OCI-LY3 (cell line): ENCODE measurements at regions not wholly inside any gene's neighbourhood (a gene's known extent, or its start where the extent isn't known, plus 50 kb on each side); places are given as distances from the start of the nearest gene placed in this dataset.
A peak's percentile ranks its signal among the peaks of the same experiment; 100 is the strongest.

Experiments
- H2AFZ ChIP-seq: fragments of 200-600, 300-600 bp; shearing (Covaris generic); 2 replicates; pipeline ENCODE4 v1.6.0; 2014; ENCODE audit warnings: antibody characterized with exemption, low read depth, low read length
- H3K27ac ChIP-seq: fragments of 200-600, 300-600 bp; sonication (generic); 2 replicates; pipeline ENCODE4 v1.5.1; 2014; ENCODE audit warnings: mild to moderate bottlenecking, low read length, moderate library complexity, mixed read lengths
- H3K27me3 ChIP-seq: fragments of 200-600, 300-600 bp; sonication (generic); 2 replicates; pipeline ENCODE4 v1.6.1; 2014; ENCODE audit warnings: low read depth, low read length, mixed read lengths
- H3K36me3 ChIP-seq: fragments of 200-600, 300-600 bp; sonication (generic); replicated peaks from 2 replicates; pipeline ENCODE3; 2014; ENCODE audit warnings: low read depth, low read length, mixed read lengths
- H3K4me1 ChIP-seq: fragments of 300-600, 200-600 bp; sonication (generic); 2 replicates; pipeline ENCODE4 v1.6.1; 2014; ENCODE audit warnings: low read length, mixed read lengths
- H3K4me2 ChIP-seq: fragments of 200-600, 300-600 bp; sonication (generic); 2 replicates; pipeline ENCODE4 v1.6.1; 2014; ENCODE audit warnings: low read length, mixed read lengths
- H3K4me3 ChIP-seq: fragments of 300-600, 200-600 bp; sonication (generic); 2 replicates; pipeline ENCODE4 v1.5.1; 2014; ENCODE audit warnings: antibody characterized with exemption, mild to moderate bottlenecking, low read length, moderate library complexity
- H3K79me2 ChIP-seq: fragments of 300-600, 200-600 bp; shearing (Covaris generic); 2 replicates; pipeline ENCODE4 v1.6.1; 2014; ENCODE audit warnings: mild to moderate bottlenecking, low read length, mixed read lengths
- H3K9ac ChIP-seq: fragments of 300-600, 200-600 bp; shearing (Covaris generic); 2 replicates; pipeline ENCODE4 v1.6.0; 2014; ENCODE audit warnings: mild to moderate bottlenecking, low read length, moderate library complexity
- H3K9me3 ChIP-seq: fragments of 200-600, 300-600 bp; shearing (Covaris generic); 2 replicates; pipeline ENCODE4 v1.6.1; 2014; ENCODE audit warnings: low read length, mixed read lengths; ENCODE audit not compliant: insufficient read depth
- H4K20me1 ChIP-seq: fragments of 200-600, 300-600 bp; sonication (generic); 2 replicates; pipeline ENCODE4 v1.6.1; 2016; ENCODE audit warnings: low read length, mixed read lengths; ENCODE audit not compliant: insufficient read depth
- EZH2phosphoT487 ChIP-seq: fragments of 200-600 bp; shearing (Covaris generic); IDR thresholded peaks from 2 replicates; pipeline ENCODE4 v1.6.1; 2018; ENCODE audit warnings: antibody characterized with exemption, mixed run types, low read depth
- TF ChIP-seq, protein P1 (sequence below): fragments of 200-600, 300-600 bp; sonication (generic); IDR thresholded peaks from 2 replicates; pipeline ENCODE4 v1.5.1; 2014; ENCODE audit warnings: antibody characterized with exemption, low read length, low read depth

DNA sequence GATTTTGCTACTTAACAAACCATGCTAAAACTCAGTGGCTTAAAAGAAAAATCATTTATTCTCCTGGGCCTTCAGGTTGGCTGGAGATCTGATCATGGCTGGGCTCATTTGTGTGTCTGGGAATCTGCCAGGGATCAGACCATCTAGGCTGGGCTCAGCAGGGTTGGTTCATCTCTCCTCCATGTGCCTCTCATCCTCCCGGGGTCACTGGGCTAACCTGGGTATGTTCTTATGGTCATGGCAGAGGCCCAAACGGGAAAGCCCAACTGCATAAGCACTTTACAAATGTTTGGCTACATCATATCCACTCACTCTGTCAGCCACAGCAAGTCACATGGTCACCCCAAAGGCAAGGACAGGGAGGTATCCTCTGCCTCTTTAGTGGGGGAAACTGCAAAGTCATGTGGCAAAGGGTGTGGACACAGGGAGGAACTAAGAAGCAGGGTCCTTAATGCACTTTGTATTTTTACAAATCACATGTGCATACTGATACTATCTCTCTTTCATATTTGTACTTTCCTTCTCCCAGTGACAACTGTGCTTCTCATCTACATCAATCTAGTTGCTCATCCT is 231.4 kb downstream of the BUB3 start:
- peaks cover 53% of the 10 kb centered on the region for H3K9me3 ChIP-seq
- TF ChIP-seq, protein P1, sequence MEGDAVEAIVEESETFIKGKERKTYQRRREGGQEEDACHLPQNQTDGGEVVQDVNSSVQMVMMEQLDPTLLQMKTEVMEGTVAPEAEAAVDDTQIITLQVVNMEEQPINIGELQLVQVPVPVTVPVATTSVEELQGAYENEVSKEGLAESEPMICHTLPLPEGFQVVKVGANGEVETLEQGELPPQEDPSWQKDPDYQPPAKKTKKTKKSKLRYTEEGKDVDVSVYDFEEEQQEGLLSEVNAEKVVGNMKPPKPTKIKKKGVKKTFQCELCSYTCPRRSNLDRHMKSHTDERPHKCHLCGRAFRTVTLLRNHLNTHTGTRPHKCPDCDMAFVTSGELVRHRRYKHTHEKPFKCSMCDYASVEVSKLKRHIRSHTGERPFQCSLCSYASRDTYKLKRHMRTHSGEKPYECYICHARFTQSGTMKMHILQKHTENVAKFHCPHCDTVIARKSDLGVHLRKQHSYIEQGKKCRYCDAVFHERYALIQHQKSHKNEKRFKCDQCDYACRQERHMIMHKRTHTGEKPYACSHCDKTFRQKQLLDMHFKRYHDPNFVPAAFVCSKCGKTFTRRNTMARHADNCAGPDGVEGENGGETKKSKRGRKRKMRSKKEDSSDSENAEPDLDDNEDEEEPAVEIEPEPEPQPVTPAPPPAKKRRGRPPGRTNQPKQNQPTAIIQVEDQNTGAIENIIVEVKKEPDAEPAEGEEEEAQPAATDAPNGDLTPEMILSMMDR, result no peak
- no peak for TF ChIP-seq EZH2phosphoT487
- no peaks in the 10 kb centered on the region for H4K20me1 ChIP-seq
- no peak overlapping the region for H3K27ac ChIP-seq
- H3K4me3 ChIP-seq, result no peak overlapping the region
- H3K4me2 ChIP-seq, result no peak overlapping the region
- peaks cover 49% of the 10 kb centered on the region for H3K4me1 ChIP-seq
- H3K36me3 ChIP-seq, result peaks cover 60% of the 10 kb centered on the region
- H3K9ac ChIP-seq, result no peak overlapping the region
- H2AFZ ChIP-seq, result no peak overlapping the region
- H3K79me2 ChIP-seq, result no peaks in the 10 kb centered on the region
- no peaks in the 10 kb centered on the region for H3K27me3 ChIP-seq

DNA sequence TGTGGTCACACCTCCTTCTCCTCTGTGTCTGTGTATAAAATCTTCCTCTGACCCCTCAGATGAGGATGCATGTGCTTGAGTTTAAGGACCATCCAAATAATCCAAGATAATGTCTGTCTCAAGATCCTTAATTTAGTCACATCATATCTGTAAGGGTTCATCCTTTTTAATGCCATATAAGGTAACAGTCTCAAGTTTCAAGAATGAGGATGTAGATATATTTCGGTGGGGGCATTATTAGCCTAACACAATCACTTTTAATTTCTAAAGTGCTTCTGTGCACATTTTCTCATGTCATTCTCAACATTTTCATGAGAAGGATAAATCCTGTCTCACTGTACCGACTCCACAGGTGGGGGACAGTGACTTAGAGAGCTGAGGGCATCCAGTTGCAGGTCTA is 235.3 kb downstream of the BUB3 start:
- Histone ChIP-seq H3K4me1 (peaks cover 59% of the 10 kb centered on the region), H3K9ac (peak overlapping the region; percentile 100), H3K4me2 (peak overlapping the region; percentile 97), H3K4me3 (peak overlapping the region; percentile 70; the same call in 1 of the 2 replicates), H3K27me3 (no peaks in the 10 kb centered on the region), H3K27ac (peak overlapping the region; percentile 99), H2AFZ (no peak overlapping the region), H3K9me3 (peaks cover 33% of the 10 kb centered on the region), H3K79me2 (no peaks in the 10 kb centered on the region), H3K36me3 (peaks cover 35% of the 10 kb centered on the region), H4K20me1 (no peaks in the 10 kb centered on the region)
- TF ChIP-seq, protein P1, result no peak
- TF ChIP-seq EZH2phosphoT487, result no peak

DNA sequence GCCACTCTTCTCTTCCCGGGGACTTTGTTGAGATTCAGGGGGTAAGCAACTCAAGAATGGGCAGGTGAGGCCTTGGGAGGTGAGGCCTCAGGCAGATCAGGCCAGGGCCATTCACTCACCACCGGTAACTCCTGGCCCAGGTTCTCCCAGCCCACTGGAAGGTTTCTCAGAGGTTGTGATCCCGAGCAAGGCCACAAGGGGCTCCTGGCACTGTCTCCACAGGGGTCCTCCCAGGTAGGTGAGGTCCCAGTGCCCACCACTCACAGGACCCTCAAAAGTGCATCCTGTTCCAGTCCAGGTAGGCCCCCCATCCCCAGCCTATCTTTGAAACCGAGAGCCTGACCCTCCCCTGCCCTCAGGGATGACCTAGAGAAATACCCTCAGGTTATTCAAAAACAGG is 236.1 kb downstream of the BUB3 start:
- Histone ChIP-seq H3K4me1 (peaks cover 66% of the 10 kb centered on the region), H3K9ac (peak overlapping the region; percentile 100), H3K27ac (peak overlapping the region; percentile 99), H3K4me2 (peak overlapping the region; percentile 97), H3K36me3 (peaks cover 34% of the 10 kb centered on the region), H3K4me3 (peak overlapping the region; percentile 70), H3K27me3 (no peaks in the 10 kb centered on the region), H3K79me2 (no peaks in the 10 kb centered on the region), H2AFZ (no peak overlapping the region), H3K9me3 (peaks cover 24% of the 10 kb centered on the region), H4K20me1 (no peaks in the 10 kb centered on the region)
- no peak for TF ChIP-seq EZH2phosphoT487
- TF ChIP-seq, protein P1, result peak; percentile 12; the same call in 1 of the 2 replicates

DNA sequence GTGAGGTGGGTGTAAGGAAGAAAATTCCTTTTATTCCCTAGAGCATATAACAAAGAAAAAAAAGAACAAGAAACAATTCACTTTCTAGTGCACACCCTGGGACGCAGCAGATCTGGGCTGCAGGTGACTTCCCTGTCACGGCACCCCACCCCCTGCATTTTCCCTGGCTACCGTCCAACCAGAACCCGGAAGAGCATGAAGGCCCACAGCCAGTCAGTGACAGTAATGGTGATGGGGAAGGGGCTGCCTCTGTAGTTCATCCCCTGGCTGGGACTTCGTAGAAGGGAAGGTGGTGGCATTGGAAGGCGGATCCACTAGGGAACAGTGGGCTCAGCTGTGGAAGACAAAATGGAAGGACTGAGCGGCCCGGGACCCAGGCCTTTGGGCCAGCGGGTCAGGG is 236.7 kb downstream of the BUB3 start:
- peak overlapping the region; percentile 99 for H3K27ac ChIP-seq
- H3K9me3 ChIP-seq, result peaks cover 21% of the 10 kb centered on the region
- TF ChIP-seq EZH2phosphoT487, result no peak
- TF ChIP-seq, protein P1, result no peak
- H4K20me1 ChIP-seq, result no peaks in the 10 kb centered on the region
- H3K79me2 ChIP-seq, result no peaks in the 10 kb centered on the region
- H3K4me1 ChIP-seq, result peaks cover 71% of the 10 kb centered on the region
- H2AFZ ChIP-seq, result no peak overlapping the region
- no peaks in the 10 kb centered on the region for H3K27me3 ChIP-seq
- peak overlapping the region; percentile 97 for H3K4me2 ChIP-seq
- H3K4me3 ChIP-seq, result peak overlapping the region; percentile 70
- H3K9ac ChIP-seq, result peak overlapping the region; percentile 100
- H3K36me3 ChIP-seq, result peaks cover 34% of the 10 kb centered on the region
